Natural killer cell (primary cell): ENCODE measurements at regions not wholly inside any gene's neighbourhood (a gene's known extent, or its start where the extent isn't known, plus 50 kb on each side); places are given as distances from the start of the nearest gene placed in this dataset.

Source experiments
- ATAC-seq, 3 donors: fragments of 150-1000 bp in 2 of 3; fragments of 200-7000 bp in 1 of 3; cut with Tn5 transposase; 1 replicate in 1 of 3; 2 replicates in 2 of 3; pipeline ENCODE4 v1.10.0; 2021; ENCODE audit warnings: mild to moderate bottlenecking in 2 of 3, moderate library complexity in 2 of 3
- DNase-seq, 2 donors: peaks; one replicate each; pipeline versions ENCODE4 v3.0.0 to v3.0.0-alpha.2; 2013 to 2021; ENCODE audit warnings: mixed read lengths in 1 of 2
- H3K27ac ChIP-seq: one replicate; pipeline ENCODE4 v1.5.1; 2013; ENCODE audit warnings: mild to moderate bottlenecking, low read length
- H3K27me3 ChIP-seq: one replicate; pipeline ENCODE4 v1.6.1; 2013; ENCODE audit warnings: low read length; ENCODE audit not compliant: control insufficient read depth, insufficient read depth
- H3K36me3 ChIP-seq: one replicate; pipeline ENCODE4 v1.6.1; 2013; ENCODE audit warnings: low read length; ENCODE audit not compliant: control insufficient read depth, insufficient read depth
- H3K4me1 ChIP-seq: one replicate; pipeline ENCODE4 v1.6.1; 2013; ENCODE audit warnings: low read length; ENCODE audit not compliant: control insufficient read depth, insufficient read depth
- H3K4me3 ChIP-seq: one replicate; pipeline ENCODE4 v1.5.1; 2013; ENCODE audit warnings: low read length
- H3K9me3 ChIP-seq: one replicate; pipeline ENCODE4 v1.6.1; 2013; ENCODE audit warnings: low read length; ENCODE audit not compliant: control insufficient read depth, insufficient read depth
- H3K27ac Mint-ChIP-seq, 2 donors: one replicate each; pipeline ENCODE4 v1.8.0; 2022; ENCODE audit warnings: mild to moderate bottlenecking in 2 of 2, mixed read lengths in 2 of 2, moderate library complexity in 1 of 2
- H3K27me3 Mint-ChIP-seq, 2 donors: one replicate each; pipeline ENCODE4 v1.8.0; 2022; ENCODE audit warnings: low read depth in 2 of 2, mixed read lengths in 2 of 2
- H3K36me3 Mint-ChIP-seq: one replicate; pipeline ENCODE4 v1.8.0; 2022; ENCODE audit warnings: mixed read lengths
- H3K4me1 Mint-ChIP-seq, 2 donors: one replicate each; pipeline ENCODE4 v1.8.0; 2022; ENCODE audit warnings: mixed read lengths in 2 of 2
- H3K4me3 Mint-ChIP-seq: one replicate; pipeline ENCODE4 v1.8.0; 2022; ENCODE audit warnings: mild to moderate bottlenecking, moderate library complexity, mixed read lengths
- H3K9me3 Mint-ChIP-seq, 2 donors: one replicate each; pipeline ENCODE4 v1.8.0; 2022; ENCODE audit warnings: mixed read lengths in 2 of 2
- CTCF ChIP-seq: fragments of 200-600 bp; IDR thresholded peaks from one replicate; pipeline ENCODE4 v1.8.0; 2022; ENCODE audit warnings: antibody characterized with exemption
- WGBS: methylation state at CpG from one replicate; pipeline ENCODE4 v1.1.7; 2013; ENCODE audit warnings: missing lambda C conversion rate; ENCODE audit not compliant: insufficient coverage; 5-methylcytosine and 5-hydroxymethylcytosine counted together
- intact Hi-C: fragments of 100-400 bp; cut with micrococcal nuclease; formaldehyde crosslinking; loops from one replicate; pipeline ENCODE4 v1.14.2; 2022

- Mint-ChIP-seq H3K4me1 (no peaks in the 10 kb centered on the region), H3K9me3 (peaks cover 3 to 8% of the 10 kb centered on the region in 2 donors), H3K4me3 (no peak overlapping the region), H3K36me3 (no peaks in the 10 kb centered on the region), H3K27me3 (no peaks in the 10 kb centered on the region), H3K27ac (no peak overlapping the region)
- no peaks in the 10 kb centered on the region for H3K36me3 ChIP-seq
- H3K4me3 ChIP-seq = no peak overlapping the region
- ATAC-seq (no peak), DNase-seq (no peak)
- H3K27me3 ChIP-seq = no peaks in the 10 kb centered on the region
- TF ChIP-seq CTCF = no peak
- WGBS = 43% methylated on average over 2 of the region's 2 CpGs
- H3K27ac ChIP-seq = no peak overlapping the region
- intact Hi-C loops = no loop called here
- no peaks in the 10 kb centered on the region for H3K9me3 ChIP-seq
- H3K4me1 ChIP-seq = no peaks in the 10 kb centered on the region
These were observed 1015.2 kb upstream of the SLIT2 start for GRCh38 chr4:19236473-19236872.

- Mint-ChIP-seq H3K27ac (no peak overlapping the region), H3K9me3 (peaks cover 3 to 4% of the 10 kb centered on the region in 2 donors), H3K36me3 (no peaks in the 10 kb centered on the region), H3K4me3 (no peak overlapping the region), H3K4me1 (no peaks in the 10 kb centered on the region), H3K27me3 (no peaks in the 10 kb centered on the region)
- Histone ChIP-seq H3K27ac (no peak overlapping the region), H3K36me3 (no peaks in the 10 kb centered on the region), H3K4me1 (no peaks in the 10 kb centered on the region), H3K4me3 (no peak overlapping the region), H3K27me3 (no peaks in the 10 kb centered on the region), H3K9me3 (no peaks in the 10 kb centered on the region)
- no peak for TF ChIP-seq CTCF
- DNase-seq (no peak), ATAC-seq (no peak)
- intact Hi-C loops = no loop called here
- 96% methylated on average over 2 of the region's 3 CpGs for WGBS
These were observed 1020.7 kb upstream of the SLIT2 start for GRCh38 chr4:19230906-19231545.

GRCh38 chr4:19227701-19228100, 1024.0 kb upstream of the SLIT2 start:
- Histone ChIP-seq H3K4me1 (no peaks in the 10 kb centered on the region), H3K9me3 (no peaks in the 10 kb centered on the region), H3K4me3 (no peak overlapping the region), H3K27me3 (no peaks in the 10 kb centered on the region), H3K36me3 (no peaks in the 10 kb centered on the region), H3K27ac (no peak overlapping the region)
- Mint-ChIP-seq H3K27me3 (no peaks in the 10 kb centered on the region), H3K4me1 (no peaks in the 10 kb centered on the region), H3K9me3 (no peaks in the 10 kb centered on the region), H3K27ac (no peak overlapping the region), H3K4me3 (no peak overlapping the region), H3K36me3 (no peaks in the 10 kb centered on the region)
- no peak for DNase-seq
- intact Hi-C loops = no loop called here
- no peak for TF ChIP-seq CTCF
- ATAC-seq = no peak
- 73% methylated on average over 3 of the region's 4 CpGs for WGBS

GRCh38 chr4:19224820-19225219, 1026.9 kb upstream of the SLIT2 start:
- H3K27me3 Mint-ChIP-seq = no peaks in the 10 kb centered on the region
- Histone ChIP-seq H3K9me3 (no peaks in the 10 kb centered on the region), H3K27me3 (no peaks in the 10 kb centered on the region), H3K27ac (no peak overlapping the region), H3K36me3 (no peaks in the 10 kb centered on the region), H3K4me3 (no peak overlapping the region), H3K4me1 (no peaks in the 10 kb centered on the region)
- no peak overlapping the region for H3K27ac Mint-ChIP-seq
- H3K4me3 Mint-ChIP-seq = no peak overlapping the region
- DNase-seq (no peak), ATAC-seq (no peak)
- no peaks in the 10 kb centered on the region for H3K36me3 Mint-ChIP-seq
- intact Hi-C loops = no loop called here
- H3K4me1 Mint-ChIP-seq = no peaks in the 10 kb centered on the region
- H3K9me3 Mint-ChIP-seq = no peaks in the 10 kb centered on the region
- TF ChIP-seq CTCF = no peak
- WGBS = no CpG with 5 or more reads among the region's 2 CpGs
